ENCODE measurements at regions not wholly inside any gene's neighbourhood (a gene's known extent, or its start where the extent isn't known, plus 50 kb on each side); places are given as distances from the start of the nearest gene placed in this dataset.

DNA sequence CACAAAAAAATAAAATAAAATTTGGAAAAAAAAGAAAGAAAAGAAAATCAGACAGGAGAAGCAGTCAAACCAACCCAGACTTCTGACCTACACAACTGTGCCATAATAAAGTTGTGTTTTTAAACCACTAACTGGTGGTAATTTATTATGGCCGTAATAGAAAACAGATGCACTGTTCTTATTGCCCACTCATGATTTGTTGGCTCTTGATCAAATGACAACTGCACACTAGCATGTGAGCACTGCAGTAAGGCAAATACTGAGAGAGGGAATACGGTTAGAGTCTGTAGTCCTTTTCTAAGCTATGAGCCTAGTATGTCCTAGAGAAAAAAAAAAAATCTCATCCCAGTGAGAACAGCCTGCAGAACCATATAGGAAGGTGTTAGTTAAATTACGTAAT, 61.2 kb upstream of the TNR start:
- Mint-ChIP-seq H3K4me1 (no peaks in the 10 kb centered on the region), H3K4me3 (no peak overlapping the region), H3K9me3 (no peaks in the 10 kb centered on the region), H3K27ac (no peak overlapping the region), H3K27me3 (peaks cover 2% of the 10 kb centered on the region), H3K36me3 (no peaks in the 10 kb centered on the region)
- no peak for DNase-seq (ENCODE audit: low spot score in 2 of 2)
- ATAC-seq (ENCODE audit: low read depth), result no peak

DNA sequence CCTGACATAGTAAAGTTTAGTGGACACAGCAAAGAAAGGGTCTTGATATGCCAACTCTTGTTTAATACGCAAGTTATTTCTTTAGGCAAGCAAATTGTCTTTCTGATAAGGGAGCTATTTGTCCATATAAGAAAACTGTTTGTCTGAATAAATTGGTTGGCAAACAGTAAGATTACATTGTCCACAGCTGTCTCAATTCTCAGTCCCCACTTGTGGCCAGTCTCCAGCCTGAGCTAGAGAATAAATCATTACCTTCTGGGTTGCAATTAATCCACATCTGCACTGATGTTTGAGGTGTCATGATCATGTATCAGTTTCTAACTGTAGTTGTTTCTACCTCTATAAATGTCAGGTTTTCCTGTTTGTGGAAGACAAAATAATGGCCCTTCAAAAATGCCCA, 60.0 kb upstream of the TNR start:
- ATAC-seq (ENCODE audit: low read depth) (no peak), DNase-seq (ENCODE audit: low spot score in 2 of 2) (no peak)
- H3K4me1 Mint-ChIP-seq, result no peaks in the 10 kb centered on the region
- no peaks in the 10 kb centered on the region for H3K9me3 Mint-ChIP-seq
- H3K27ac Mint-ChIP-seq, result no peak overlapping the region
- no peaks in the 10 kb centered on the region for H3K36me3 Mint-ChIP-seq
- peaks cover 1% of the 10 kb centered on the region for H3K27me3 Mint-ChIP-seq
- no peak overlapping the region for H3K4me3 Mint-ChIP-seq

- no peaks in the 10 kb centered on the region for H3K9me3 Mint-ChIP-seq
- H3K36me3 Mint-ChIP-seq, result no peaks in the 10 kb centered on the region
- H3K4me3 Mint-ChIP-seq, result no peak overlapping the region
- DNase-seq (ENCODE audit: low spot score in 2 of 2) (no peak), ATAC-seq (ENCODE audit: low read depth) (no peak)
- peaks cover 1% of the 10 kb centered on the region for H3K27me3 Mint-ChIP-seq
- H3K27ac Mint-ChIP-seq, result no peak overlapping the region
- H3K4me1 Mint-ChIP-seq, result no peaks in the 10 kb centered on the region
Observed at GRCh38 chr1:175802407-175803123, 59.2 kb upstream of the TNR start.

- H3K9me3 Mint-ChIP-seq, result no peaks in the 10 kb centered on the region
- ATAC-seq (ENCODE audit: low read depth), result no peak
- H3K36me3 Mint-ChIP-seq, result no peaks in the 10 kb centered on the region
- no peak overlapping the region for H3K27ac Mint-ChIP-seq
- DNase-seq (ENCODE audit: low spot score in 2 of 2), result no peak
- peaks cover 4% of the 10 kb centered on the region for H3K27me3 Mint-ChIP-seq
- no peak overlapping the region for H3K4me3 Mint-ChIP-seq
- H3K4me1 Mint-ChIP-seq, result no peaks in the 10 kb centered on the region
Observed at GRCh38 chr1:175801979-175802378, 58.6 kb upstream of the TNR start.

GRCh38 chr1:175797576-175797975, 54.2 kb upstream of the TNR start:
- H3K27me3 Mint-ChIP-seq, result peaks cover 13% of the 10 kb centered on the region
- no peaks in the 10 kb centered on the region for H3K4me1 Mint-ChIP-seq
- H3K36me3 Mint-ChIP-seq, result no peaks in the 10 kb centered on the region
- H3K4me3 Mint-ChIP-seq, result no peak overlapping the region
- no peak overlapping the region for H3K27ac Mint-ChIP-seq
- ATAC-seq (ENCODE audit: low read depth) (no peak), DNase-seq (ENCODE audit: low spot score in 2 of 2) (no peak)
- H3K9me3 Mint-ChIP-seq, result no peaks in the 10 kb centered on the region

GRCh38 chr1:175794586-175794985, 51.2 kb upstream of the TNR start:
- H3K27me3 Mint-ChIP-seq, result peaks cover 18% of the 10 kb centered on the region
- ATAC-seq (ENCODE audit: low read depth) (no peak), DNase-seq (ENCODE audit: low spot score in 2 of 2) (no peak)
- H3K9me3 Mint-ChIP-seq, result no peaks in the 10 kb centered on the region
- H3K36me3 Mint-ChIP-seq, result no peaks in the 10 kb centered on the region
- H3K27ac Mint-ChIP-seq, result no peak overlapping the region
- no peaks in the 10 kb centered on the region for H3K4me1 Mint-ChIP-seq
- no peak overlapping the region for H3K4me3 Mint-ChIP-seq

- no peaks in the 10 kb centered on the region for H3K9me3 Mint-ChIP-seq
- H3K4me3 Mint-ChIP-seq, result no peak overlapping the region
- no peaks in the 10 kb centered on the region for H3K36me3 Mint-ChIP-seq
- H3K4me1 Mint-ChIP-seq, result no peaks in the 10 kb centered on the region
- H3K27me3 Mint-ChIP-seq, result peaks cover 21% of the 10 kb centered on the region
- DNase-seq (ENCODE audit: low spot score in 2 of 2) (no peak), ATAC-seq (ENCODE audit: low read depth) (no peak)
- H3K27ac Mint-ChIP-seq, result no peak overlapping the region
Observed at GRCh38 chr1:175793617-175794016, 50.2 kb upstream of the TNR start.

Measured in memory B cell (primary cell).